Uterus (tissue), 3 donors: ENCODE measurements at regions not wholly inside any gene's neighbourhood (a gene's known extent, or its start where the extent isn't known, plus 50 kb on each side); places are given as distances from the start of the nearest gene placed in this dataset.

Source experiments
- DNase-seq, 2 donors: peaks; one replicate each; pipeline ENCODE4 v3.0.0-alpha.2; 2019 to 2020
- H3K27ac ChIP-seq, 2 donors: fragments of 200-600 bp; sonication (generic); 1 replicate in 1 of 2; 2 replicates in 1 of 2; pipeline ENCODE4 v1.5.1; 2016 to 2018
- H3K27me3 ChIP-seq, 2 donors: fragments of 200-600 bp; sonication (generic); one replicate each; pipeline ENCODE4 v1.5.1; 2018 to 2019; ENCODE audit warnings: control low read depth in 1 of 2
- H3K36me3 ChIP-seq, 2 donors: fragments of 200-600 bp; sonication (generic); one replicate each; pipeline ENCODE4 v1.5.1; 2019; ENCODE audit warnings: control low read depth in 1 of 2
- H3K4me1 ChIP-seq, 2 donors: fragments of 200-600 bp; sonication (generic); one replicate each; pipeline ENCODE4 v1.5.1; 2018 to 2019; ENCODE audit warnings: control low read depth in 1 of 2
- H3K4me3 ChIP-seq, 2 donors: fragments of 200-600 bp; sonication (generic); 1 replicate in 1 of 2; 2 replicates in 1 of 2; pipeline ENCODE4 v1.5.1; 2018 to 2019; ENCODE audit warnings: mild to moderate bottlenecking in 1 of 2
- H3K9me3 ChIP-seq, 2 donors: fragments of 200-600 bp; sonication (generic); one replicate each; pipeline ENCODE4 v1.5.1; 2019; ENCODE audit warnings: control low read depth in 1 of 2
- POLR2A ChIP-seq, 2 donors: fragments of 450-650 bp; IDR thresholded peaks; one replicate each; pipeline ENCODE4 v1.6.1; 2016; ENCODE audit warnings: antibody characterized with exemption in 2 of 2, mild to moderate bottlenecking in 1 of 2, moderate library complexity in 1 of 2
- intact Hi-C: fragments of 100-400 bp; cut with DNase I; formaldehyde crosslinking; loops from one replicate; pipeline ENCODE4 v1.15.1; 2023; ENCODE audit warnings: low total_unique reads
- TF ChIP-seq, protein P1 (sequence below), 4 experiments: fragments of 200-600 bp in 2 of 4; fragments of 450-650 bp in 2 of 4; sonication (generic) in 2 of 4; IDR thresholded peaks; one replicate each; pipeline ENCODE4 v1.5.1; 2016 to 2019; ENCODE audit warnings: antibody characterized with exemption in 4 of 4, mild to moderate bottlenecking in 2 of 4, moderate library complexity in 1 of 4
- donor health status: DM: yes; HTN: yes; CAD: no.

DNA sequence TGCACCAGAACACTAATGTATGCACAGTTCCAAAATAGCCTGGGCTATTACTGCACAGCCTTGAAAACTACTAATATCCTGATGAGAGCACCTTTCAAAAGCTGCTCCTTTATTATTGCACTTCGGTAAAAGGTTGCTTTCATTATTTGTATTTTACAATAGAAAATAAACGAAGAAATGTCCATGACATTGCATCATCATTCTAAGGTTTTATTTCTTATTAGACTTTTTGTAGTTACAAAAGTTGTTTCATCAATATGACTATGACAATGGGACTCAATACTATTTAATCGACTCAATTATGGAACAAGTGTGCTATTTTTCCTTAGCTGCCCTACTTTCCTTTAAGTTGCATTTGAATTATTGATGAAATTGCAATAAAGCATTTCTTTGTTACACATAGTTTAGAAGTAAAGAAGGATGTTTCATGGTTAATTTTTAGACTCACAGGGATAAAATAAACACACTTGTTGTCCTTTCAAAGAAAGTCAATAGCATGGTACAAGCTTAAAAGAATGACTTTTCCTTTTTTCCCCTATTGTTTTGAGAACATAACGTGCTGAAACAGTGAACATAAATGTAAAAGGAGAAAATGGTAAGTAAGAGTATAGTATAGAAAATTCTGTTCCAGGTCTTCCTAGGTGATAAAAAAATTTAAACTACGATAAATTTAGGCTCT is 407.6 kb downstream of the BCAT1 start:
- TF ChIP-seq, protein P1, sequence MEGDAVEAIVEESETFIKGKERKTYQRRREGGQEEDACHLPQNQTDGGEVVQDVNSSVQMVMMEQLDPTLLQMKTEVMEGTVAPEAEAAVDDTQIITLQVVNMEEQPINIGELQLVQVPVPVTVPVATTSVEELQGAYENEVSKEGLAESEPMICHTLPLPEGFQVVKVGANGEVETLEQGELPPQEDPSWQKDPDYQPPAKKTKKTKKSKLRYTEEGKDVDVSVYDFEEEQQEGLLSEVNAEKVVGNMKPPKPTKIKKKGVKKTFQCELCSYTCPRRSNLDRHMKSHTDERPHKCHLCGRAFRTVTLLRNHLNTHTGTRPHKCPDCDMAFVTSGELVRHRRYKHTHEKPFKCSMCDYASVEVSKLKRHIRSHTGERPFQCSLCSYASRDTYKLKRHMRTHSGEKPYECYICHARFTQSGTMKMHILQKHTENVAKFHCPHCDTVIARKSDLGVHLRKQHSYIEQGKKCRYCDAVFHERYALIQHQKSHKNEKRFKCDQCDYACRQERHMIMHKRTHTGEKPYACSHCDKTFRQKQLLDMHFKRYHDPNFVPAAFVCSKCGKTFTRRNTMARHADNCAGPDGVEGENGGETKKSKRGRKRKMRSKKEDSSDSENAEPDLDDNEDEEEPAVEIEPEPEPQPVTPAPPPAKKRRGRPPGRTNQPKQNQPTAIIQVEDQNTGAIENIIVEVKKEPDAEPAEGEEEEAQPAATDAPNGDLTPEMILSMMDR (IDR thresholded peaks at IDR 0.05), result no peak
- no peak for TF ChIP-seq POLR2A (IDR thresholded peaks at IDR 0.05)

DNA sequence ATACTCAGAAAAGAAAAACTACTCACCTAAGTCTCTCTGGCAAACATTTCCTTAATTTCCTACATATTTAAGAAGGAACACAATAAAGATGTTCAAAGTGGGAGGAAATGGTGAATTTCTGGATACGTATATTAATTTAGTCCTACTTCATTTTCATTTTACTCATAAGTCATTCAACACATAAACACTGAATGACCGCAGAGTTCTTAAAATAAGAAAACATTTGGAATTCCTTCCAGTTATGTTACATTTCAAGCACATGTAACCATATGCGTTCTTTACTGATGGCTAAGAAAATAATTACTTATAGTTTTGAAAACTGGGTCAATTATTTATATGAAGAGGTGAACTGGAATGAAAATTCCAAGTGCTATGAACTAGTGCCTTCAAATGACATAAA is 409.3 kb downstream of the BCAT1 start:
- Histone ChIP-seq H3K27me3 (no peaks in the 10 kb centered on the region), H3K27ac (no peak overlapping the region), H3K4me3 (no peak overlapping the region), H3K4me1 (no peaks in the 10 kb centered on the region), H3K36me3 (no peaks in the 10 kb centered on the region), H3K9me3 (no peaks in the 10 kb centered on the region)
- DNase-seq, result no peak
- intact Hi-C loops, result no loop called here
- TF ChIP-seq, protein P1 (IDR thresholded peaks at IDR 0.05), result no peak
- no peak for TF ChIP-seq POLR2A (IDR thresholded peaks at IDR 0.05)

More for the DNA sequence above, 407.6 kb downstream of the BCAT1 start:
- H3K9me3 ChIP-seq, result no peaks in the 10 kb centered on the region
- no peaks in the 10 kb centered on the region for H3K27me3 ChIP-seq
- H3K36me3 ChIP-seq, result no peaks in the 10 kb centered on the region
- intact Hi-C loops, result no loop called here
- DNase-seq, result no peak
- no peaks in the 10 kb centered on the region for H3K4me1 ChIP-seq
- H3K4me3 ChIP-seq, result no peak overlapping the region
- H3K27ac ChIP-seq, result no peak overlapping the region

DNA sequence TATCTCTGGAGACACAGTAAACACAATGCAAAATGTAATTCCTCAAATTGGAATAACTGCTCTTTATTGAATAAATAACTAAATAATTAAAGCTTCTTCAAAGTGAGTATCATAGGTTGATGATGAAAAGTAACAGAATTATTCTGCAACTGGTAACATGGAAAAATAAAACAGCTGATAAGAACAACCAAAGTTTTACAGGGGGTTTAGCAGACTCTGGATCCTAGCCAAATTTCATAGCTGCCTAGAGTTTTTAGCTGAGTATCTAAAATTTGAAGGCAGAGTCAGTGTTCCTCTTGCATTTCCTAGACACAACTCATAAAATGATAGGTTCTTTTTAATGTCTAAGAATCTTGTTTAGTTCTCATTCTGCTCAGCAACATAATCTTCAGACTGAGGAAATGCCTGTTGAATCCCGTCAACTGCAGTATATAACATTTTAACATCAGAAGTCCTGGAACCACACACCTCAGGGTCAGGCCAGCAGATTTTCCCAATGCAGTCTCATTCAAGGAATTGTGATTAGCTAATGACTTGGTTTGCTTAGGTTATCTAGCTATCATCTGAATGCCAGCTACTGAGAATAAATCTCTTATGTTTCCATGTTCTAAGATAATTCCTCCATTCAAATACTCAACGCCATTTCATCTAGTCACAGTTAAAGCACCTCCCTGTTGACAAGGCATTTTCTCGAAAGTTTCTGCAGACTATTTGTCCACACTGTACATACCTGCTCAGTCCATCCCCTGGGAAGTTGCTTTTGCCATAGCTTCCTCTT is 411.6 kb downstream of the BCAT1 start:
- DNase-seq, result no peak
- intact Hi-C loops, result no loop called here
- Histone ChIP-seq H3K27ac (peak overlapping the region; percentile 69 to 70), H3K27me3 (no peaks in the 10 kb centered on the region), H3K9me3 (no peaks in the 10 kb centered on the region), H3K36me3 (no peaks in the 10 kb centered on the region), H3K4me3 (no peak overlapping the region), H3K4me1 (no peaks in the 10 kb centered on the region)
- no peak for TF ChIP-seq POLR2A (IDR thresholded peaks at IDR 0.05)
- TF ChIP-seq, protein P1 (IDR thresholded peaks at IDR 0.05), result no peak

DNA sequence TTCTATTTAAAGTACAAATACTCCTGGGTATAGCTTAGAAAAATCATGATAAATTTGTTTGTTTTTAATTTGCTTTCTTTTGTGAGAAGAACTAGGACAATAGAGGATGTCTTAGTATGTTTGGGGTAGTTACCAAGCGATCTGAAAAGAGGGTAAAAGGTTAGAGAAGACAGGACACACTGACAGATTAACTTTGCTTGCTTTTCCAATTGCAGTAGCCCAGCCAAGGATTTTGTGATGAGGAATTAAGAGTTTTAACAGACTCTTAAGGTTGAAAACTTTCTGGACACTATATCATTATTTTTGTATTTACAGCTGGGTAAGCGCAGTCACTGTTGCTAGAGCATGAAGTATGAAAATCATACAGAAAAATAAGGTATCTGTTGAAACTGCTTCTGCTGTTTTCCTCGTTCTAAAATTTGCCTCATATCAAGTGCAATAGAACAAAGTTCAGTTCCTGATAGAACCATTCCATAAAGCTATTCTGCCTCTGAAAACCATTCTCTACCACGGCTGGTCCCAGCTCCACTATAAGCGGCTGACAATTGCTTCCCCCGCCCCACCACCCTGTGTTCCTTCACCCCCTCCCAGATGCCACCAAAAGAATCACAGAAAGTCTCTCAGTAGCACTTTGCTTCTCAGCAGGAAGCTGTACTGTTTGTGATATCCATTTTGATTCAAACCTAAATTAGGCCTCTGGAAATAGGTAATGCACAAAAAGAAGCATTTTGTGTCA is 413.4 kb downstream of the BCAT1 start:
- H3K27ac ChIP-seq, result peak overlapping the region; percentile 69 to 70
- no peaks in the 10 kb centered on the region for H3K9me3 ChIP-seq
- H3K4me1 ChIP-seq, result no peaks in the 10 kb centered on the region
- DNase-seq, result no peak
- no peaks in the 10 kb centered on the region for H3K36me3 ChIP-seq
- peak overlapping the region in 1 of 2 donors; percentile 1 for H3K4me3 ChIP-seq
- H3K27me3 ChIP-seq, result no peaks in the 10 kb centered on the region
- TF ChIP-seq, protein P1 (IDR thresholded peaks at IDR 0.05), result no peak
- TF ChIP-seq POLR2A (IDR thresholded peaks at IDR 0.05), result no peak
- intact Hi-C loops, result no loop called here

DNA sequence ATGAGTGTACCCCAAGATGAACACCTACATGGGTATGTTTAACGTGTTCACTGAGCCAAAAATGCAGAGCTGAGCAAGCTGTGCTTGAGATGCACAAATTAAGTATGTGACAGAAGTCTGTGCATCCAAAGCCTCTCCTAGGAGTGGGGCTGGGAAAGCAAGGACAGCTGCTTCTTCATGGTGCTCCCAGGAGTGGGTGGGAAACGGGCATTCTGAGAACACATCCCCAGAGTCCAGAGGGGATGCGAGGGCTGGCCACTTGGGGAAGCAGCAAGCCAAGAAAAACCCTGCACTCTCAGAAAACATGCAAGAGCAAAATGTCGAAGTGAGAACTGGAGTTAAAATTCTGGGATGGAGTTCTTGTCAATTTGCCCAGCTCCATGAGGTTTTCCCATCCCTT is 414.3 kb downstream of the BCAT1 start:
- no peak for TF ChIP-seq POLR2A (IDR thresholded peaks at IDR 0.05)
- TF ChIP-seq, protein P1 (IDR thresholded peaks at IDR 0.05), result no peak
- intact Hi-C loops, result no loop called here
- no peaks in the 10 kb centered on the region for H3K27me3 ChIP-seq
- no peaks in the 10 kb centered on the region for H3K4me1 ChIP-seq
- H3K4me3 ChIP-seq, result no peak overlapping the region
- no peak for DNase-seq
- H3K9me3 ChIP-seq, result no peaks in the 10 kb centered on the region
- no peaks in the 10 kb centered on the region for H3K36me3 ChIP-seq
- H3K27ac ChIP-seq, result peak overlapping the region; percentile 69 to 70
